Activated T-cell treated with anti-CD3 and anti-CD28 coated beads, Interleukin-2, amount 50 U/mL, for 72 hours (primary cell): ENCODE measurements at regions not wholly inside any gene's neighbourhood (a gene's known extent, or its start where the extent isn't known, plus 50 kb on each side); places are given as distances from the start of the nearest gene placed in this dataset.

Experiments used
- ATAC-seq, 2 donors: fragments of 150-1000 bp; cut with Tn5 transposase; replicated peaks in 1 of 2; 2 replicates each; pipeline ENCODE4 v1.10.0; 2021; ENCODE audit warnings: moderate library complexity in 2 of 2, mild to moderate bottlenecking in 1 of 2
- DNase-seq, 2 donors: peaks; one replicate each; pipeline ENCODE4 v3.0.0; 2021 to 2022; ENCODE audit warnings: mixed read lengths in 1 of 2
- H3K27ac Mint-ChIP-seq: one replicate; pipeline ENCODE4 v1.8.0; 2022; ENCODE audit warnings: mild to moderate bottlenecking, moderate library complexity, mixed read lengths
- H3K27me3 Mint-ChIP-seq: one replicate; pipeline ENCODE4 v1.8.0; 2022; ENCODE audit warnings: low read depth, mixed read lengths
- H3K36me3 Mint-ChIP-seq, 2 donors: one replicate each; pipeline ENCODE4 v1.8.0; 2022; ENCODE audit warnings: mixed read lengths in 2 of 2, mild to moderate bottlenecking in 1 of 2; ENCODE audit not compliant: insufficient read depth in 2 of 2
- H3K4me1 Mint-ChIP-seq: one replicate; pipeline ENCODE4 v1.8.0; 2022; ENCODE audit warnings: low read depth, mixed read lengths
- H3K4me3 Mint-ChIP-seq, 2 donors: one replicate each; pipeline ENCODE4 v1.8.0; 2022; ENCODE audit warnings: mild to moderate bottlenecking in 2 of 2, mixed read lengths in 2 of 2, moderate library complexity in 2 of 2
- H3K9me3 Mint-ChIP-seq, 2 donors: one replicate each; pipeline ENCODE4 v1.8.0; 2022; ENCODE audit warnings: mixed read lengths in 2 of 2

GRCh38 chr7:3194501-3195141, 106.4 kb upstream of the SDK1 start:
- H3K27me3 Mint-ChIP-seq, result peaks cover 6% of the 10 kb centered on the region
- peaks cover 4% of the 10 kb centered on the region in 2 donors for H3K9me3 Mint-ChIP-seq
- no peak overlapping the region for H3K4me3 Mint-ChIP-seq
- H3K27ac Mint-ChIP-seq, result no peak overlapping the region
- DNase-seq, result no peak
- H3K4me1 Mint-ChIP-seq, result peaks cover 4% of the 10 kb centered on the region
- no peak for ATAC-seq
- H3K36me3 Mint-ChIP-seq, result no peaks in the 10 kb centered on the region

- no peak overlapping the region for H3K27ac Mint-ChIP-seq
- no peak overlapping the region for H3K4me3 Mint-ChIP-seq
- H3K27me3 Mint-ChIP-seq, result peaks cover 6% of the 10 kb centered on the region
- ATAC-seq (no peak), DNase-seq (no peak)
- peaks cover 4% of the 10 kb centered on the region for H3K4me1 Mint-ChIP-seq
- H3K9me3 Mint-ChIP-seq, result peaks cover 4% of the 10 kb centered on the region in 2 donors
- no peaks in the 10 kb centered on the region for H3K36me3 Mint-ChIP-seq
Observed at GRCh38 chr7:3195160-3195559, 105.9 kb upstream of the SDK1 start.

- no peak overlapping the region for H3K27ac Mint-ChIP-seq
- H3K9me3 Mint-ChIP-seq, result peaks cover 4% of the 10 kb centered on the region in 2 donors
- peaks cover 6% of the 10 kb centered on the region for H3K27me3 Mint-ChIP-seq
- ATAC-seq (no peak), DNase-seq (no peak)
- no peaks in the 10 kb centered on the region for H3K36me3 Mint-ChIP-seq
- peaks cover 4% of the 10 kb centered on the region for H3K4me1 Mint-ChIP-seq
- no peak overlapping the region for H3K4me3 Mint-ChIP-seq
Observed at GRCh38 chr7:3196629-3197400, 104.2 kb upstream of the SDK1 start.

GRCh38 chr7:3197567-3198213, 103.4 kb upstream of the SDK1 start:
- H3K27me3 Mint-ChIP-seq, result peaks cover 6% of the 10 kb centered on the region
- no peak for ATAC-seq
- H3K9me3 Mint-ChIP-seq, result peaks cover 4% of the 10 kb centered on the region in 2 donors
- peaks cover 4% of the 10 kb centered on the region for H3K4me1 Mint-ChIP-seq
- no peak overlapping the region for H3K4me3 Mint-ChIP-seq
- DNase-seq, result no peak
- H3K27ac Mint-ChIP-seq, result no peak overlapping the region
- no peaks in the 10 kb centered on the region for H3K36me3 Mint-ChIP-seq

- no peaks in the 10 kb centered on the region for H3K36me3 Mint-ChIP-seq
- no peak overlapping the region for H3K27ac Mint-ChIP-seq
- peaks cover 4% of the 10 kb centered on the region in 2 donors for H3K9me3 Mint-ChIP-seq
- ATAC-seq (no peak), DNase-seq (no peak)
- no peak overlapping the region for H3K4me3 Mint-ChIP-seq
- peaks cover 4% of the 10 kb centered on the region for H3K4me1 Mint-ChIP-seq
- H3K27me3 Mint-ChIP-seq, result peaks cover 6% of the 10 kb centered on the region
Observed at GRCh38 chr7:3198316-3198715, 102.7 kb upstream of the SDK1 start.

GRCh38 chr7:3200504-3200903, 100.5 kb upstream of the SDK1 start:
- Mint-ChIP-seq H3K27ac (no peak overlapping the region), H3K4me3 (no peak overlapping the region), H3K4me1 (no peaks in the 10 kb centered on the region), H3K36me3 (no peaks in the 10 kb centered on the region), H3K9me3 (peaks cover 0 to 2% of the 10 kb centered on the region in 2 donors), H3K27me3 (peaks cover 6% of the 10 kb centered on the region)
- peak; percentile 46 to 58 for ATAC-seq
- DNase-seq, result peak; percentile 31 to 40

GRCh38 chr7:3201306-3201705, 99.7 kb upstream of the SDK1 start:
- ATAC-seq (no peak), DNase-seq (no peak)
- H3K27ac Mint-ChIP-seq, result no peak overlapping the region
- H3K4me3 Mint-ChIP-seq, result no peak overlapping the region
- no peaks in the 10 kb centered on the region for H3K36me3 Mint-ChIP-seq
- H3K27me3 Mint-ChIP-seq, result peaks cover 6% of the 10 kb centered on the region
- no peaks in the 10 kb centered on the region for H3K4me1 Mint-ChIP-seq
- peaks cover 0 to 2% of the 10 kb centered on the region in 2 donors for H3K9me3 Mint-ChIP-seq

- Mint-ChIP-seq H3K27me3 (peaks cover 2% of the 10 kb centered on the region), H3K27ac (no peak overlapping the region), H3K9me3 (peaks cover 0 to 2% of the 10 kb centered on the region in 2 donors), H3K36me3 (no peaks in the 10 kb centered on the region), H3K4me3 (no peak overlapping the region), H3K4me1 (no peaks in the 10 kb centered on the region)
- DNase-seq (no peak), ATAC-seq (no peak)
Observed at GRCh38 chr7:3201937-3202710, 98.9 kb upstream of the SDK1 start.

GRCh38 chr7:3204526-3204925, 96.5 kb upstream of the SDK1 start:
- Mint-ChIP-seq H3K4me3 (no peak overlapping the region), H3K9me3 (no peaks in the 10 kb centered on the region), H3K4me1 (no peaks in the 10 kb centered on the region), H3K36me3 (no peaks in the 10 kb centered on the region), H3K27ac (no peak overlapping the region), H3K27me3 (no peaks in the 10 kb centered on the region)
- ATAC-seq, result no peak
- no peak for DNase-seq

- H3K27me3 Mint-ChIP-seq, result no peaks in the 10 kb centered on the region
- H3K36me3 Mint-ChIP-seq, result no peaks in the 10 kb centered on the region
- no peak overlapping the region for H3K4me3 Mint-ChIP-seq
- DNase-seq (no peak), ATAC-seq (no peak)
- H3K27ac Mint-ChIP-seq, result no peak overlapping the region
- H3K4me1 Mint-ChIP-seq, result no peaks in the 10 kb centered on the region
- H3K9me3 Mint-ChIP-seq, result no peaks in the 10 kb centered on the region
Observed at GRCh38 chr7:3206101-3206500, 95.0 kb upstream of the SDK1 start.

- H3K27me3 Mint-ChIP-seq, result no peaks in the 10 kb centered on the region
- H3K27ac Mint-ChIP-seq, result no peak overlapping the region
- no peak for DNase-seq
- H3K9me3 Mint-ChIP-seq, result no peaks in the 10 kb centered on the region
- H3K36me3 Mint-ChIP-seq, result no peaks in the 10 kb centered on the region
- no peak overlapping the region for H3K4me3 Mint-ChIP-seq
- H3K4me1 Mint-ChIP-seq, result no peaks in the 10 kb centered on the region
- ATAC-seq, result no peak
Observed at GRCh38 chr7:3206771-3207191, 94.3 kb upstream of the SDK1 start.

- Mint-ChIP-seq H3K4me1 (no peaks in the 10 kb centered on the region), H3K27me3 (no peaks in the 10 kb centered on the region)
- no peak for DNase-seq
Observed at GRCh38 chr7:3207387-3207902, 93.6 kb upstream of the SDK1 start.

GRCh38 chr7:3210531-3210930, 90.5 kb upstream of the SDK1 start:
- no peak for DNase-seq
- Mint-ChIP-seq H3K9me3 (no peaks in the 10 kb centered on the region), H3K27ac (no peak overlapping the region), H3K4me3 (no peak overlapping the region), H3K4me1 (no peaks in the 10 kb centered on the region), H3K27me3 (no peaks in the 10 kb centered on the region), H3K36me3 (no peaks in the 10 kb centered on the region)
- ATAC-seq, result no peak

More at GRCh38 chr7:3207387-3207902, 93.6 kb upstream of the SDK1 start:
- Mint-ChIP-seq H3K9me3 (no peaks in the 10 kb centered on the region), H3K36me3 (no peaks in the 10 kb centered on the region), H3K4me3 (no peak overlapping the region), H3K27ac (no peak overlapping the region)
- no peak for ATAC-seq
